Fibroblast of the aortic adventitia (primary cell): ENCODE measurements at regions not wholly inside any gene's neighbourhood (a gene's known extent, or its start where the extent isn't known, plus 50 kb on each side); places are given as distances from the start of the nearest gene placed in this dataset.

ENCODE experiments used
- DNase-seq: peaks from one replicate; pipeline ENCODE4 v3.0.0-alpha.2; 2010; ENCODE audit warnings: low read depth
- H3K4me3 ChIP-seq: 2 replicates; pipeline ENCODE4 v1.5.1; 2011; ENCODE audit warnings: low read depth, mild to moderate bottlenecking, control low read depth, low read length, moderate library complexity
- CTCF ChIP-seq: IDR thresholded peaks from 2 replicates; pipeline ENCODE4 v1.5.1; 2011; ENCODE audit warnings: mild to moderate bottlenecking, low read length, control low read depth, inconsistent platforms; ENCODE audit not compliant: insufficient read depth

- no peak overlapping the region for H3K4me3 ChIP-seq
- DNase-seq, result no peak
- no peak for TF ChIP-seq CTCF
Observed at GRCh38 chr18:10188971-10189810, 265.2 kb upstream of the APCDD1 start.

- no peak for DNase-seq
- TF ChIP-seq CTCF, result no peak
- no peak overlapping the region for H3K4me3 ChIP-seq
Observed at GRCh38 chr18:10190564-10190963, 263.9 kb upstream of the APCDD1 start.

DNA sequence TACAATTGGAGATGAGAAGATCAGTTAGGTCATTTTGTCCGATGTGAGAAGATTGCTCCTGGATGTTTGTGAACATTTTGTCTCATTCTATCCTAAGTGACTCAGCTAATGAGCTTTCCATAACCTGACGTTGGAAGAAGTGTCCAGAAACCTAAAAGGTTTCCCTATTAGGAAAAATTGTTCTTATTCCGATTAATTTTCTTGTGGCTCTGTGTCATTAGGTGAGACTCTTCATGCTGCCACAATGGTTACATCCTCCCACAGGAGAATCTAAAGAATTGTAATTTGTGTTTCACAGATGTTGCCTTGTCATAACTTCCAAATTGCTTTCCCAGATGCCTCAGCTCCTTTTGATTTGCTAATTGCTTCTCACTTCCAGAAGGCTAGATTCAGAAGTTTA is 261.0 kb upstream of the APCDD1 start:
- TF ChIP-seq CTCF, result no peak
- no peak overlapping the region for H3K4me3 ChIP-seq
- DNase-seq, result no peak

DNA sequence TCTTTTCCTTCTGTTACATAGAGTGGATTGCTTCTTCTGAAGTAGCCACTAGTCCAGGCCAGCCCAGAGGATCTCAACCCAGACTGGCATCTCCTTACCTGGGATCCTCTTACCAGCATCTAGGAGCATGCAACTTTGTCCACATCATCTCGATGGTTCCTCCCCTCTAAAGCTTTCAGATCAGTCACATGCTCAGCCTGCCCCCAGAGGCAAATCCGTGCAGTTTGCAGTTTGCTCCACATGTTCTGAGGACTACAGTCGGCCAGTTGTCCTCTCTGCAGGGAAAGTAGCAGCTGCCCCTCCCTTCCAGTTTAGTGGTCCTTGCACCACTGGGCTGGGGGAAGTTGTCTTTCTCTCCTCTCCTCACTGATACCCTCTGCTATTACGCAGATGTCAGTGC is 259.8 kb upstream of the APCDD1 start:
- no peak overlapping the region for H3K4me3 ChIP-seq
- TF ChIP-seq CTCF, result peak; percentile 18
- DNase-seq, result no peak

GRCh38 chr18:10195529-10195928 is 258.9 kb upstream of the APCDD1 start:
- no peak for DNase-seq
- TF ChIP-seq CTCF, result no peak
- no peak overlapping the region for H3K4me3 ChIP-seq

GRCh38 chr18:10197097-10197496 is 257.3 kb upstream of the APCDD1 start:
- DNase-seq, result peak; percentile 20
- H3K4me3 ChIP-seq, result no peak overlapping the region
- TF ChIP-seq CTCF, result no peak

DNA sequence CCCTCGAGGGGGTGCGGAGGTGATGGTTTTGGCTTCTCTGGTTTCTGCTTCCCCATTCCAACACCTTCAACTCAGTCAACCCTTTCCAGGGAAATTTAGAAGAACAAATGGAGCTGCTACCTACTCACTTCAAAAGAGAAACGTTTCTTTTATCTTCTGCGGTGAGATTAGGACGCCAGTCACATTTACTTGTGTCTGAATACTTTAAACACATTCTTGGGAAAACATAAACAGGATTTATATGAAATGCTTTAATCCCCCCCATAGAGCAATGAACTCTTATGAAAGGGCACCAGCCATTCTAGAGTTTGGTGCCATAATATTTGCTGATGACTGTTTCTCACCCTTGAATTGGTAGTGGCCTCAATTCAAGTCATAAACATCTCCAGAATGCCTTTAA is 253.2 kb upstream of the APCDD1 start:
- H3K4me3 ChIP-seq, result no peak overlapping the region
- no peak for TF ChIP-seq CTCF
- DNase-seq, result no peak
